Fibroblast of the conjunctiva (primary cell): ENCODE measurements at regions not wholly inside any gene's neighbourhood (a gene's known extent, or its start where the extent isn't known, plus 50 kb on each side); places are given as distances from the start of the nearest gene placed in this dataset.

ENCODE experiments used
- DNase-seq: peaks from one replicate; pipeline ENCODE4 v3.0.0-alpha.2; 2010; ENCODE audit warnings: low read depth

DNA sequence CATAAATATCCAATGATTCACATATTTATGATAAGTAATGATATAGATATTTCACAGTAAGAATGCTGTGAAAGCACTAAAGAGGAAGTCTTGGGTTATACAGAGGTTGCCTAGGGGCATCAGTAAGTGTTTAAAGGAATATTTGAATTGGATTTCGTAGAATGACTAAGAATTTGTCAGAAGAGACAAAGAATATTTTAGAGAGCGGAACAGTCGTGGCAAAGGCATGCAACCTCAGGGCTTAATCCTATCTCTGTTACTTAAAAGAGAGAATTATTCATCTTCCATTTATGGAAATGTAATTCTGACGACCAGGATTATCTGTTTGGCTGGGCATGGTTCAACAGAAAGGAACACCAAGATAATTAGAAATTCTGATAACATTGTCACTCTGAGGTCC is 171.9 kb upstream of the NR5A2 start:
- DNase-seq = peak; percentile 10

DNA sequence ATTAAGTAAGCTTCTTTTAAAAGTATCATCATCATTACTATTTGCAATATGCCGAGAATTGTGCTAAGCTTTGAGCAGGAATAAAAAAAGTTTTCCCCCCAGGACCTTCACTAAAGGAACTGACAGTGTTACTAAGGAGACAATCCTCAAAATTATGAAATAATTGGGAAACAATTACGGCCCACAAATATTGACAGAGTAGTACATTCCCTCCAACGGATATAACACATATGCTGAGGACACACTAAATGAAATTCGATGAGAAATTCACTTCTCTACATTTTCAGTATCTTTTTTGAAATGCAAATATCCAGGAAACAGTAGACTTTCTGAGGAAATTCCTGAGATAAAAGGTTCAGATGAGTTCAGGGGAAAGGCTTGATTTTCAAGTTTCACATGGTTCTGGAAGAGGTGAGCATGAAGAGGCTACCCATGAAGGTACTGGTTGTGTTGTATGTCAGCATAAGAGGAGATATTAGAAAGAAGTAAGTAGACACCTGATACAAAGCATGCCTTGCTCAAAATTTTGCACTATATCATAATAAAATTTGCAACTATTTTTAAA is 171.2 kb upstream of the NR5A2 start:
- no peak for DNase-seq

DNA sequence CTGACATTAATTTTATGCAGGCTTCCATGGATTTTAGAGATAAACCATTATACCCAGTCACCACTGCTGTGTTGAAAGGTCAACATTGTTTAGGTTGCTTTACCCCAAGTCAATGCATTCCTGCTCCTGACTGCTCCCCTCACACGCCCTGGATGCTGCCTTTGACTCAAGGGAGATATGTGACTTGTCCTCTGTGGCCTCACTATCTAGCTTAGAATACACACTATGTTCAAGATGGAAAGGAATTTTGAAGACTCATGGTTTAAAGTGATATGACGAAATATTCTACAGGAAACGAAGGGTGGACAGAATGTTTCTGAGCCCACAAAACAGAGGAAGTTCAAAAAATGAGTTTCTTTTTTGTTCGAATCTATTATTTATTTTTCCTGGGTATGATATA is 170.4 kb upstream of the NR5A2 start:
- DNase-seq = no peak

DNA sequence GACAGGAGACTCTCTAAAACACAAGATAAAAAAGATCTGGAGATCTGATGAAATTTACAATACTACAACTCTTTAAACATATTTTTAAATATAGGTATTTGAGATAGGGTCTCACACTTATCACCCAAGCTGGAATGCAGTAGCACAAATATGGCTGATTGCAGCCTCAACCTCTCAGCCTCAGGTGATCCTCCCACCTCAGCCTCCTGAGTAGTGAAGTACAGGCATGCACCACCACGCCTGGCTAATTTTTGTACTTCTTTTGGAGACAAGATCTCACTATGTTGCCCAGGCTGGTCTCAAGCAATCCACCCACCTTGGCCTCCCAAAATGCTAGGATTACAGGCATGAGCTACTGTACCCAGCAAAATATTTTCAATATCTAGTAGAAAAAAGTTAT is 170.0 kb upstream of the NR5A2 start:
- DNase-seq = no peak

DNA sequence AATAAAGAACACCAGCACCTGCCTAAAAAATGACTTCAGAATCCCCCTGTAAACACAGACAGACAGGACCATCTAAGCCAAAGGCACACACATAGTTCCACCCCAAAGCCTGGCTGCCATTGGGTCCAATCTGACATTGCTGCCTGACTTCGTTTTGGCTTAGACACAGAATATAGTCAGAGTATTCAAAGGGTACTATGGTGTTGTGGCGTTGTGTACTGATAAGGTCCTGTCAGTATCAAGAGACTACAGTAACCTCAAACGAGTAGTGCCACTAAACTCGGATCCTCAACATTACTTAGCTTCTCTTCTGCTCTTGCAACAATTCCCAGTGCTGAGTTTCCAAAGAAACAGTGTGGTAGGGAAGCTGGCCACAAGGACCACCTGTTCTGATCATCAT is 169.3 kb upstream of the NR5A2 start:
- DNase-seq = no peak

DNA sequence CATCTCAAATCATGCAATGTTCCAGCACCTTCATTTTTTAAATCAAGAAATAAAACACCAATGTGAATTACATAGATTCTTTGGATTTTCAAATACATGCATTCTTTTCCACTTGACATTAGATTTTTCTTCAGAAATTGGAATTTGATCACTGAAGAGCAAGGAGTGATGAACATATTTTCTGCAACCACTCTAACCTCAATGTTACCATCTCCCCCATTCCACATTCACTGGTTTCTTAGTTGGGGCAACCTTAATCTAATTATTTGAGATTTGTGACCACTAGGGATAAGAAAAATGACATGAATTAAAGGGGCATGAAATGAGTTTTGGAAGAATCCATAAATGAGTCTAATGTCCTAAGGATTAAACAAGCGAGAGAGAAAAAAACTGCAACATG is 168.7 kb upstream of the NR5A2 start:
- no peak for DNase-seq

DNA sequence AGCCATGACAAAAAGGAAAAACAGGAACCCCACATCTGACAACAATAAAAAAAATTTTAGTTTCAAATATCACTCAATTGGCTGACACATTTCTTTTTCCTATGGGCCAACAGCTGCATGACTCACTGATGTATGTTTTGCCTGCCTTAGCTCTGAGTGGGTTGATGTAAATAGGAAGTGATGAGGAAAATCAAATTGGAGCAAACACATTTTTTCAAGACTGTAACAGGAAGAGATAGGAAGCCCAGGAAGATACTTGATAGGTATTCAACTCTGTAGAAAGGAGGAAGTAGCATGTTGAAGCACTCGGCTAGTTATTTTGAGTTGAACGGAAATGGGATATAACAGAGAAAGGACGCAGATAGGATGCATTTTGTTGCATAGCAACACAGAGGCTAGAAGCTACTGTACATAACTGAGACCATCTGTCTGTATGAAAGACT is 168.0 kb upstream of the NR5A2 start:
- DNase-seq = peak; percentile 85

DNA sequence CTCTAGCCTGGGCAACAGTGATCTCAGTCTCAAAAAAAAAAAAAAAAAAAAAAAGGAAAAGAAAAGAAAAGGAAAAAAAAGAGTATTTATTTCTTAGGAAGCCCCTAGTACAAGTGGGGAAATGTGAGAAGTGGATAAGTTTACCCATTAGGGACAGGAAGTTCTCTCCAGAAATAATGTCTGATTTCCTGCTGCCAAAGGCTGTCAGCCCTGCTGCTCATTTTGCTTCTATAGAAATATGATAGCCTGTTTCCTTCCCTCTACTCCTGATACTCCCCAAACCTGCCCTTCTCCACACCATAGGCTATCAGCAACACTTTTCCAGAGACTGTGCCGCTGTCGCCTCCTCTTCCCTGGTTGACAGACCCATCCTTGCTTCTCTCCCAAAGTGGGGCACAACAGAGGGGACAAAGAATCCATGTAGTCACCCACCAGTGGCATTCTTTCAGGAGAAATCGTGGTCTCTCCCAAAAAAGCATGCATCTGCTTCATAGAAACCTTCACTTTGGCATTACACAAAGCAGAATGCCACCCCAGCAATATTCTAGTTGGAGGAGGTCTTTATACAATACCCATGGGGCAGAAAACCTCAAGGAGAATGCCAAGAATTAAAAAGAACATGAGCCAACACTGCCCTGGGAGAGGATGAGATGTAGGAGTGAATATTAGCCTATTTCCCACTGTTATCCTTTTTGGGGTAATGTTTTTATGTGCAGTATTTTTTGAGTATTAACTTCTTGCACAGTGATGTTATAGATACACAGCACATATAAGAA is 166.3 kb upstream of the NR5A2 start:
- no peak for DNase-seq

DNA sequence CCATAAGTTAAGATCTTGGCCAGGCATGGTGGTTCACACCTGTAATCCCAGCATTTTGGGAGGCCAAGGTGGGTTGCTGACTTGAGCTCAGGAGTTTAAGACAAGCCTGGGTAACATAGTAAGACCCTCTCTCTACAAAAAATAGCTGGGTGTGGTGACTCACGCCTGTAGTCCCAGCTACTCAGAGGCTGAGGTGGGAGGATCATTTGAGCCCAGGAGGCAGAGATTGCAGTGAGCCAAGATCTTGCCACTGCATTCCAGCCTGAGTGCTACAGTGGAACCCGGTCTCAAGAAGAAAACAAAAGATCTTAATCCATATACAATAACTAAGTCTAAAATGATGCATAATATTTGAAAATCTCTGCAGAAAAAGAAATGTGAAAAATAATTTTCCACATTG is 165.5 kb upstream of the NR5A2 start:
- no peak for DNase-seq

DNA sequence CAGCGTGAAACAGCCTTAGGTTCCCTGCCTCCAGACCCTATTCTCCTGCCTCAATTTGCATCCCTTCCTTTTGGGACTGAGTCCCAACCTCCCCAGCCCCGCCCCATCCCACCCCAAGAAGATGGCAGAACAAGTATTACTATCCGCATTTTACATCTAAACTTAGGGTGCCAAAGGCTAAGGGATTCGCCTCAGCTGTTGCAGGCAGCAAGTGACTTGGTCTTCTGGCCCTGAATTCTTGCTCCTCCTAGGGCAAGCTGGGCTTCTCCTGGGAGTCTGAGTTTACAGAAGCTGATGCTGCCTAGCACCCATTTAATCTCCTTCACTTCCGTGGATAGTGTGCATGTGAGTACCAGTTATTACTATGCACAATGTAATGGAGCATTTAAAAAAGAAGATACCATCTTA is 161.3 kb upstream of the NR5A2 start:
- no peak for DNase-seq

DNA sequence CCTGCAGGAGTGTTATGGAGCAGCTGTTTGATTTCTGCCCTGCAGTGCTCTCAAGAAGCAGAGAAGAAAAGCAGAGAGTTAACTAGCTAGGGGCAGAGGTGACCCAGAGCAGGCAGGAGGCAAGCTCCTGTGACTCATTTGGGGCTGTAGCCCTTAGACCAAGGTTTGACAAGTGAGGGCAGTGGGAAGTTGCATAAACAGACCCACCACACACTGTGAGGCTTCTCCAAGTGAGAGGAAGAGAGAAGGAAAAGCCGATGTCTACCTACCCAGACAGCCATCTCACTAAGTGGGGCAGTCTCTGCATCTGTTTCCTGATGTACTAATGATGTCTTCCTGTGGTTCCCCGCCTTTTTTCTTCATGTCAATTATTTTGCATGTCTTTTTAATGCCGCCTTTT is 159.9 kb upstream of the NR5A2 start:
- DNase-seq = no peak

DNA sequence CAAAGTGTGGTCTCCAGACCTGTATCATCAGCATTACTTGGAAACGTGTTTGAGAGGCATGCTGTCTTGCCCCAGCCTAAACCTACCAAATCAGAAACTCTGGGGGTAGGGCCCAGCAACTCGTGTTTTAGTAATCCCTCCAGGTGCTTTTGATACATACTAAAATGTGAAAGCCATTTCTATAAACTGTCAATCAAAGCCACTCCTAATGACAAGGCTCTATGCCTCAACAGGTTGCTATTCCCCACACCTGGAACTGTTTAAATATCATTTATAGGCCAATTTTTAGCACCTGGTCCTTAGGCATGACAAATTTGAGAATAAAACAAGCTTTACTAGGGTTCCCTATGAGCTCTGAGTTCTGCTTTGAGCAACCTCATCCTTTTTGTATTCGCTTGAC is 158.7 kb upstream of the NR5A2 start:
- DNase-seq = no peak

DNA sequence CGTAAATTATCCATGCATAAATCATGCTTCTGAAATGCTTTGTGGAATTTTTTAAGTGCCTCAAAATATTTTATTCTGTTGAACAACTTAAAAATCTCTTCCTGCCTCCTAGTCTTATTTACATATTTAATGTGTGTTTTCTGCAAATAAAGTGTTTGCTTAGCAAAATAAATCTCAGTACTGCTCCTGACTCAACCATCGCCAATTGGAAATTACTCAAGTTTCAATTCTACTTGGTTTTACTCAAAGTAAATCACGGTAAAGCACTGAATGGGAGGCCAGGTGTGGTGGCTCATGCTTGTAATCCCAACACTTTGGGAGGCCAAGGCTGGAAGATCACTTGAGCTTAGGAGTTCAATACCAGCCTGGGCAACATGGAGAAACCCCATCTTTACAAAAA is 152.2 kb upstream of the NR5A2 start:
- DNase-seq = no peak

DNA sequence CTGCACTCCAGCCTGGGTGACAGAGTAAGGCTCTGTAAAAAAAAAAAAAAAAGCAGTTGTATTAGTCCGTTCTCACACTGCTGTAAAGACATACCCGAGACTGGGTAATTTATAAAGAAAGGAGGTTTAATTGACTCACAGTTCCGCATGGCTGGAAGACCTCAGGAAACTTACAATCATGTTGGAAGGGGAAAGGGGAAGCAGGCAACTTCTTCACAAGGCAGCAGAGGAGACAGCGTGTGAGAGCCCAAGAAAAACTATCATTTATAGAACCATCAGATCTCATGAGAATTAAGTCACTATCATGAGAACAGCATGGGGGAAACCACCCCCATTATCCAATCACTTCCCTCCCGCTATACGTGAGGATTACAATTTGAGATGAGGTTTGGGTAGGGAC is 151.7 kb upstream of the NR5A2 start:
- no peak for DNase-seq

DNA sequence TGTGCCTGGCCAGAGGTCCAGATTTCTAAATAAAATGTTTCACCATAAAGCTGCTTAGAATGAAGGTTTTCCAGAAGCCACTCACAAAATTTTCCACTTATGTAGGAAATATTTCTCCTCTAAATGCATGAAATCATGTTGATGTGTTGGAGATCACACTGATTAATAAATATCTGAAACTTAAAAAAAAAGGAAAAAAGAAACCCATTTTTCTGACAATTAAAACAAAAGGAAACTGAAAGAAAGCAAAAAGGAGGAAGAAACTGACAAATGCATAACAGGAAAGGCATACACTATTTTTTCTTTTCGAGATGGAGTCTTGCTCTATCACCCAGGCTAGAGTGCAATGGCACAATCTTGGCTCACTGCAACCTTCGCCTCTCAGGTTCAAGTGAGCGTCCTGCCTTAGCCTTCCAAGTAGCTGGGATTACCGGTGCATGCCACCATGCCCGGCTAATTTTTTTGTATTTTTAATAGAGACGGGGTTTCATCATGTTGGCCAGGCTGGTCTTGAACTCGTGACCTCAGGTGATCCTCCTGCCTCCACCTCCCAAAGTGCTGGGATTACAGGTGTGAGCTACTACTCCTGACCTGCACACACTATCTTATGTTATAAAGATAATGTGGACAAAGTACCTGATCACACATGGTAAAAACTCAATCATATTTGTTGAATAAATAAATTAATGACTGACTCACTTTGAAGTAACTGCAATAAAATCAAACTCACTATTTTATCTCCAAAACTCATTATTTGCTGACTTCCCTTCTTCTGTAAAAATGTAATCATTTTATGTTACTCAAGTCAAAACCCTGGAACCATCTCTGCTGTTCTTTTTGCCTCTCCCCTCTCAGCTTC is 149.8 kb upstream of the NR5A2 start:
- no peak for DNase-seq

DNA sequence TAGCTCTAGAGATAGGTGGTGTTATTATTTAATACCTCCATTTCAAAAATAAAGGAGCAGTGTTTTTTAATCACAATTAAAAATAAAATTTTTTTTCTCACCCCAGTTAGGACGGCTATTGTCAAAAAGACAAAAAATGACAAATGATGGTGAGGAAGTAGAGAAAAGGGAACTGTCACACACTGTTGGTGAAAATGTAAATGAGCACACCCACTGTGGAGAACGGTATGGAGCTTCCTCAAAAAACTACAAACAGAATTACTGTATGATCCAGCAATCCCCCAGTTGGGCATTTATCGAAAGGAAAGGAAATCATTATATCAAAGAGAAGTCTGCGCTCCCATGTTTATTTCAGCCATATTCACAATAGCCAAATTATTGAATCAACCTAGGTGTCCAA is 148.7 kb upstream of the NR5A2 start:
- no peak for DNase-seq

DNA sequence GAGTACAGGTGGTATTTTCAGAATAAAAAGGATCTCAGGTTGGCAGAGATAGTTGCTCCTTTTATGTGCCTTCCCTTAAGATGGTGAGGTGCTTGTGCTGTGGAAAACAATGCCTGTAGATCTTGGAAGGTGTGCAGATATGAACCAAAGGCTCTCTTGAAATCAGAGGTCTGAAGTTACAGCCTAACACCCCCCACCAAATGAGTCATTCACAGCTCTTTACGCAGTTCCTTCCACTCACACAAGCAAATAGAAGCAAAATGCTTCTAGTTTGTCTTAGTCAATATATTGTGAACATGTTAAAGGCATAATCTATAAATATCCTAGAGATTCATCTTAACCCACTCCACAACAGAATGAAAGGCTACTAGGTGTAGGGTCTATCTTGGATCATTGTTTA is 128.9 kb upstream of the NR5A2 start:
- no peak for DNase-seq

DNA sequence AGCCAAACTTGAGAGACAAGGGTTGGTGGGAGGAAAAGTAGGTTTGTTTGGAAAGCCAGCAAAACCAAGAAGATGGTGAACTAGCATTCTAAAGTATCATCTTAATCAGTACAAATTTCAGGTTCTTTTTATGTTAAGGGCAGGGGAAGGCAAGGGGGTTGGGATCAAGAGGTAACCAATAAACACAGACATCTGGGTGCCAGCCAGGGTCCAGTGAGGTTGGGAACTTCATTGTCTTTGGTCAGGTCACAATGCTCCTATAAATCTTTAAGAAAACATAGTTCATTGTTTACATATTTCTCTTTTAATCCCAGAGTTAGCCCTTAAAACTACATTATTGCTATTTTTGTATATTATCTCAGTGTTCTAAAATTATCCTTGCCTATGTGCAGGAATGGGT is 126.2 kb upstream of the NR5A2 start:
- DNase-seq = no peak

DNA sequence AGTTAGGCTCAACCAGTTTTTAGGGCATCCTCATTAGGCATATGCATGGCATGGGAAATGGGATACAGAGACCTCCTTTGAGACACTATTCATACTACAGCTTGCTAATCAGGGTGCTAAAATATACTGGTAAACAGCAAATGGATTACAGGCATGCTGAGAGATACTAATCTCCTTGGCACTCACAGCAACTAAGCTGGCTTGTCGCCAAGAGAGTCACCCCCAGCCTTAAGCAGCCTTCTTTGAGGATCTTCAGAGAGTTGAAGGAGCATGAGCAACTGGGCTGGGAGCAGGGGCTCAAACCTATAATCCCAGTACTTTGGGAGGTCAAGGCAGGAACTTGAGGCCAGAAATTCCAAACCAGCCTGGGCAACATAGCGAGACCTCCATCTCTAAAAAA is 120.1 kb upstream of the NR5A2 start:
- DNase-seq = no peak

DNA sequence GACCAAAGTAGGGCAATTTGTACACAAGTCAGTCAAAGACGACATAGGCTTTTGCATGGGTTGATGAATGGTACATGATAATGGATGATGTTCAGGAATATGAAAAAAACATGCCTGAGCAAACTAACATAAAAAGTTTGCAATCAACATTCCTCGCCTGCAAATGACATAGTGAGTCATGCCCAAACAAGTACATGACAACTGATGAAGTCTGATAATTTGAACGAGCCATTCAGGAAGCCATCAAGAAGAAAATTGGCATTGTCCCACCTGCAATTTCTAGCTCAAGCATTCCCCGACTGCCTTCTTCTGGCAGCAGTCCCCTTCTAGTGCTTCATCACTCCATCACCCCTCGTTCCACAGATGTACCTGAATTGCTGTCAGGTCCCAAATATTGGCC is 118.4 kb upstream of the NR5A2 start:
- DNase-seq = no peak

DNA sequence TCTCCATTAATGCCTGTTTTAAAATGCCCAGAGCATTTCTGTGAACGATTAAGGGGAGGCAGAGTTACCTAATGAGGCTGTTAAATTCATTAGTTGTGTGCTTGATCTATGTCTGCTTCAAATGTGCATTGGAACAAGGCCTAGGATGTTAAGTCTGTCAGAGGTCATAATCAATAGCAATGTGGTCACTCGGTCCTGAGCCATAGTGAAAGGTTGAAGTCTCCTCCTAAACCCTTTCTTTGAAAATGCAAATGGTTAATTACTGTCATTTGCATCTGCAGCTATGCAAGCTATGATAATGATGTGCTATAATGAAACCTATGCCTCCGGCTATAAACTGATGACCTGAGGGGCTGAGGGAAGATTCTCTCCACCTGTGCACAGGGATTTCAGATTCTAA is 114.2 kb upstream of the NR5A2 start:
- no peak for DNase-seq

DNA sequence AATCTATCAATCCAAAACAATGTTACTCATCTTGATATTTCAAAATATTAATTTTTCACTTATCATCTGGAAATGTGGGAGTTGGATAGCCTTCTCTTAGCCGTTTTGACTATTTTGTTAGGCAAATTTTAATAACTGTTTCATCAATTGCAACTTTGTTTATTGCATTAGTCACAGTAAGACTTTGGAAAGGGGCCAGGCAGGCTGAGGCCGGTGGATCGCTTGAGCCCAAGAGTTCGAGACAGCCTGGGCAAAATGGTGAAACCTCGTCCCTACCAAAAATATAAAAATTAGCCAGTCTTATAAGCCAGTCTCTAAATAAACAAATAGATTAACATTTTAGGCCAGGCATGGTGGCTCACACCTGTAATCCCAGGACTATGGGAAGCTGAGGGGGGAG is 113.0 kb upstream of the NR5A2 start:
- no peak for DNase-seq

DNA sequence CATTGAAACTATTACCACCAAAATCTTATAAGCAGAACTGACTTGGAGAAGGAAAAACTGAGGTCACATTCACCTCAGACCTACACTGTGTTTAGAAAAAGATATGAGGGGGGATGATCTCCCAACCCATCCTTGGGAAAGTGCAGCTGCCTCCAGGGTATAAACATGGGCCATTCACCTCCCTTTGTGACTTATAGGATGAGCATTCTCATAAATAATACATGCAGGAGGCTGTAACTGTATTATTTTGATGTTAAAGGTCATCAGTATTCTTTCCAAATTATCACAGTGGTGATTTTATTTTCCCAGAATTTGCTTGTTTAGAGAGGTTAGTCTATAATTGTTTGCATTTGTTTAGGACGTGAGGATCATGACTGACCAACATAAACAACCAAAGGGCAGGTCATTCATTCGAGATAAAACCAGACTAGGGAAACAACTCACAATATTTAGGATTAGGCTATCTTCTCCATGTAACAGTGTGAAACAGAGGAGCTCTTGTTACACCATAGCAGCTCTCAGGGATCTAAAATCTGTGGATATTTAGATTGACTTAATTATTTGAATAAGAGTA is 109.2 kb upstream of the NR5A2 start:
- no peak for DNase-seq
